ENCODE measurements at regions not wholly inside any gene's neighbourhood (a gene's known extent, or its start where the extent isn't known, plus 50 kb on each side); places are given as distances from the start of the nearest gene placed in this dataset.

- TF ChIP-seq, protein P1, sequence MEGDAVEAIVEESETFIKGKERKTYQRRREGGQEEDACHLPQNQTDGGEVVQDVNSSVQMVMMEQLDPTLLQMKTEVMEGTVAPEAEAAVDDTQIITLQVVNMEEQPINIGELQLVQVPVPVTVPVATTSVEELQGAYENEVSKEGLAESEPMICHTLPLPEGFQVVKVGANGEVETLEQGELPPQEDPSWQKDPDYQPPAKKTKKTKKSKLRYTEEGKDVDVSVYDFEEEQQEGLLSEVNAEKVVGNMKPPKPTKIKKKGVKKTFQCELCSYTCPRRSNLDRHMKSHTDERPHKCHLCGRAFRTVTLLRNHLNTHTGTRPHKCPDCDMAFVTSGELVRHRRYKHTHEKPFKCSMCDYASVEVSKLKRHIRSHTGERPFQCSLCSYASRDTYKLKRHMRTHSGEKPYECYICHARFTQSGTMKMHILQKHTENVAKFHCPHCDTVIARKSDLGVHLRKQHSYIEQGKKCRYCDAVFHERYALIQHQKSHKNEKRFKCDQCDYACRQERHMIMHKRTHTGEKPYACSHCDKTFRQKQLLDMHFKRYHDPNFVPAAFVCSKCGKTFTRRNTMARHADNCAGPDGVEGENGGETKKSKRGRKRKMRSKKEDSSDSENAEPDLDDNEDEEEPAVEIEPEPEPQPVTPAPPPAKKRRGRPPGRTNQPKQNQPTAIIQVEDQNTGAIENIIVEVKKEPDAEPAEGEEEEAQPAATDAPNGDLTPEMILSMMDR (IDR thresholded peaks at IDR 0.05; ENCODE audit: control insufficient read depth, extremely low read depth, insufficient read depth), result no peak
- no peak for DNase-seq (ENCODE audit: low read depth)
- H3K4me3 ChIP-seq (ENCODE audit: low read depth, low read length), result no peak overlapping the region
These were observed 431.2 kb downstream of the SH2D4B start for GRCh38 chr10:80968903-80969302.

DNA sequence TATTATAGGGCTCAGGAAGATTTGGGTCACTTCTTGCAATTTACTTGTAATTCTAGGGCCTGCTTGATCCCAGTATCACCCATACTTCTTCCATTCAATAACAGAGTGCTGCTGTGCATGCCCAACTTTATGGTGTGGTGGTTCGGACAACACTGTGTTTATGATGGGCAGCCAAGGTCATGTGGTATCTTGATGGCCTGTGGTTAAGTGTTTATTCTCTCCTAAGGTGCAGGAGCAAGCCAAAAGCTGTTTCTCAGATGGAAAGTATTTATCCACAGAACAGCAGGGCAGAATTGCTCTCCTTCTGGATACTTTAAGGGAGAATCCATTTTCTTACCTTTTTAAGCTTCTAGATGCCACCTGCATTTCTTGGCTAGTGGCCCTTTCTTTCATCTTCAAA, 433.8 kb downstream of the SH2D4B start:
- DNase-seq (ENCODE audit: low read depth), result no peak
- TF ChIP-seq, protein P1 (IDR thresholded peaks at IDR 0.05; ENCODE audit: control insufficient read depth, extremely low read depth, insufficient read depth), result no peak
- H3K4me3 ChIP-seq (ENCODE audit: low read depth, low read length), result no peak overlapping the region

DNA sequence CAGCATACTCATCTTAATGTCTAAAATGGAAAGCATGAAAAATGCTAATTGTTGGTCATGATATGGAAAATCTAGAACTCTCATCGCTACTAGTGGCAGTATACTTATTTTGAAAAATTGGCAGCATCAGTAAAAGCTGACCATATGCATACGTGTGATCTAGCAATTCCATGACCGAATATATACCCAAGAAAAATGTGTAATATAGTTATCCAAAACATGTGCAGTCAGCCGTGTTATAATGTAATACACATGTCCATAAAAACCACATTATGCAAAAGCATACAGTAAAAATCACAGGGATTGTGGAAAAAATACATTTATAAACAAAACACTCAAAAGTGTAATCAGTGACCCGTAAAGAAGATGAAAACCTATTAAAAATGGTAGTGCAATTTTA, 439.0 kb downstream of the SH2D4B start:
- TF ChIP-seq, protein P1 (IDR thresholded peaks at IDR 0.05; ENCODE audit: control insufficient read depth, extremely low read depth, insufficient read depth), result no peak
- H3K4me3 ChIP-seq (ENCODE audit: low read depth, low read length), result no peak overlapping the region
- no peak for DNase-seq (ENCODE audit: low read depth)

GRCh38 chr10:80985102-80985501, 447.4 kb downstream of the SH2D4B start:
- DNase-seq (ENCODE audit: low read depth), result no peak
- TF ChIP-seq, protein P1 (IDR thresholded peaks at IDR 0.05; ENCODE audit: control insufficient read depth, extremely low read depth, insufficient read depth), result no peak
- no peak overlapping the region for H3K4me3 ChIP-seq (ENCODE audit: low read depth, low read length)

DNA sequence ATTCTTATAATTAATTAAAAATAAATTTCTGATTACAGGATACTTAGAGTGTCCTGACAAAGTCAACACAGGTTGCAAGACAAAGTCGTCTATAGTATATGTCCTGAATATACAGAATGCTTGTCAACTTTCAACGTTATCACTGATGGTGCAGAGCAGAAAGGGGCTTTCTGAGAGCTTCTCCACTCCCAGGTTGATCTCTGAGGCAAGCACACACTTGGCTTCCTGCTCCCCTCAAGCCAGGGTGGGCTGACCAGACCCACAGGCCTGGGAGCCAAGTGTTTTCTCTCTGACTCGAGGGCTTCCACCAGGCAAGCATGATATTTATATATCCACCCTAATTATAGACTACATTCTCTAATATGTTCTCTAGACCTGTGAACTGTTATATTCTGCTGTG, 448.9 kb downstream of the SH2D4B start:
- no peak for DNase-seq (ENCODE audit: low read depth)
- H3K4me3 ChIP-seq (ENCODE audit: low read depth, low read length), result no peak overlapping the region
- TF ChIP-seq, protein P1 (IDR thresholded peaks at IDR 0.05; ENCODE audit: control insufficient read depth, extremely low read depth, insufficient read depth), result no peak

DNA sequence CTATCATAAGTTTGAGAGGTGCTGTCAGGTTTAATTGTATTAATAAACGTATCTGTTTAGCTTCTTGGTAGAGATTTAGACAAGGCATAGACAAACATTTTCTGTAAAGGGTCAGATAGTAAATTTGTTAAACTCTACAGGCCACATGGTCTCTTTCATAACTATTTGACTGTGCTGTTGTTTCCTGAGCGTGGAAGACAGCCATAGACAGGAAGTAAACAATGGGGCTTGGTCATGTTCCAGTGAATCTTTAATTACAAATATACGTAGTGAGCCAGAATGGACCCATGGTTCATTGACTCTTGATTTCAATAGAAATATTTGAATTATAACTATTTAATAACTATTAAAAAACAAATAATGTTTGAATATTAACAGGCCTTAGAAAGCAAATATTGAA, 451.1 kb downstream of the SH2D4B start:
- TF ChIP-seq, protein P1 (IDR thresholded peaks at IDR 0.05; ENCODE audit: control insufficient read depth, extremely low read depth, insufficient read depth), result no peak
- H3K4me3 ChIP-seq (ENCODE audit: low read depth, low read length), result no peak overlapping the region
- peak; percentile 73 for DNase-seq (ENCODE audit: low read depth)

GRCh38 chr10:80996615-80997193, 459.0 kb downstream of the SH2D4B start:
- no peak overlapping the region for H3K4me3 ChIP-seq (ENCODE audit: low read depth, low read length)
- TF ChIP-seq, protein P1 (IDR thresholded peaks at IDR 0.05; ENCODE audit: control insufficient read depth, extremely low read depth, insufficient read depth), result no peak
- DNase-seq (ENCODE audit: low read depth), result no peak

Data from LNCaP clone FGC (cell line).